Activated CD4-positive, alpha-beta T cell treated with anti-CD3 and anti-CD28 coated beads, Interleukin-2, Interleukin-6, amounts not matched to agents 100 ng/mL and 50 ng/mL, durations not matched to agents 16 hours and 8 hours (primary cell): ENCODE measurements at regions not wholly inside any gene's neighbourhood (a gene's known extent, or its start where the extent isn't known, plus 50 kb on each side); places are given as distances from the start of the nearest gene placed in this dataset.
"Not testable (repeated sequence)": the region's sequence is repeated elsewhere in the genome, so short reads cannot be mapped to it uniquely, and the experiment has no call there.

Source experiments
- DNase-seq: peaks from one replicate; pipeline ENCODE4 v3.0.0-alpha.2; 2020

DNA sequence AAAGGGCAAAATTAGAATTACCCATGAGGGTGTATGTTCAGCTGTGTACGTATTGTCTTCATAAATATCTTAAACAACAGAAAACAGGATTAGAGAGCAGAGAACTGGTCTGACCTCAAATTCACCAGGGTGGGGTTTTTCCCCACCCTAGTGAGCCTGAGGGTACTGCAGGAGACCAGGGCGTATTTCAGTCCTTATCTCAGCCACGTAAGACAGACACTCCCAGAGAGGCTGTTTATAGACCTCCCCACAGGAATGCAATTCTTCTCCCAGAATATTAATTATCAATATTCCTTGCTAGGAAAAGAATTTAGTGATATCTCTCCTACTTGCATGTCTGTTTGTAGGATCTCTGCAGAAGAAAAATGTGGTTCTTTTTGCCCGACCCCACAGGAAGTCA lies 128.8 kb downstream of the PCDH10 start:
- not testable (repeated sequence) for DNase-seq

DNA sequence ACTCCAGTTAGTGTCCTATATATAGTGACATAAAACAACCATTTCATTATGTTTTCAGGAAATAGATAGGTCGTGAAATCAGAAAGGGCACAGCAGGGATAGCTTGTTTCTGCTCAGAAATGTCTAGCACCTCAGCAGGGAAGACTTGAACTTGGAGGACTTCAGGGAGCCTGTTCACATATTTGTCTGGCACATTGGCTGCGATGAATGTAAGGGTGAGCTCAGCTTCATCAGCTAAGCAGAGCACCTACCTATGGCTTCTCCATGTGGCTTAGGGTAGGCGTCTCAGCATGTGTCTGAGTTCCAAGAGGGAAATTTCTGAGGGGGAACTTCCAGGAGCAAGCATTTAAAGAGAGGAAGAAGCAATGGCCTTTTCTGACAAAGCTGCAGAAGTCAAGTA lies 126.2 kb downstream of the PCDH10 start:
- no peak for DNase-seq

DNA sequence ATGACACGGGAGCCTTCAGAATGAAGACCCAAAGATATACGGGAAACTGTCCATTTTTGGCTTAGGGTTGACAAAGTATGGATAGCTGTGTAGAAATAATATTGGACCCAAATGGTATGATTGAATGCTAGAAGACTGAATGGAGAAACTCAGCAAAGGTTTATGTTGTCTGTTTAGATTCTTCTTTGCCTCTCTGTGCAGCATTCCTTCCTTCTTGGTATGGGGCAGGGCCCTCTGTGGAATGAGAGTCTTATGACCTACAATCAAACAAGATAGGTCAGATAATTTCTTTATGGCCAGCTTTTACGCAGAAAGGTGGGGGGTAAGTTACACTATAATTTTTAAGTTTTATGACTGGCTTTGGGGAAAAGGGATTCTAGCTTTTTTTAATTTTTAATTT lies 124.3 kb downstream of the PCDH10 start:
- DNase-seq, result no peak

DNA sequence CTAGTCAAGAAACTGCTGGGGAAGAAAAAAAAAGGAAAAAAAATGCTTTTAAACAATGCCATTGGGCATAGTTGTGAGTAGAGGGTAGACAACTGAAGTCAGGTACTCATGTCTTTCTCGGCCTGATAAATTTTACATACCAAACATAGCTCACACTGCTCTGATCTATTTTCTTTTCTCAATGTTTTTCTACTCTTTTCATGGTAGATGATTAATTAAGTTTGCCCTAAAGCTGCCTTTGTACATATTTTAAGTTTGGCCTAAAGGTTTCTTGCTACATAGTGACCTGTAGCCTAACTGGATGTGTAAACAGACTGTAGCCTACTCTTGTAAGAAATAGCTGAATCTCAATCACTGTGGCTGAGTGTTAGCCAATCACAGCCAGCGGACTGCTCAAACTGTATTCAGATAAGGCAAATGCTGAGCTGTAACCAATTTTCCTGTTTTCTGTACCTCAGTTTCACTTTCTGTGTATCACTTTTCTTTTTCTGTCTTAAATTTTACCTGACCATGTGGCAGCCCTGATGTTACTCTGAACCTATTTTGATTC lies 121.0 kb downstream of the PCDH10 start:
- DNase-seq, result peak; percentile 1

DNA sequence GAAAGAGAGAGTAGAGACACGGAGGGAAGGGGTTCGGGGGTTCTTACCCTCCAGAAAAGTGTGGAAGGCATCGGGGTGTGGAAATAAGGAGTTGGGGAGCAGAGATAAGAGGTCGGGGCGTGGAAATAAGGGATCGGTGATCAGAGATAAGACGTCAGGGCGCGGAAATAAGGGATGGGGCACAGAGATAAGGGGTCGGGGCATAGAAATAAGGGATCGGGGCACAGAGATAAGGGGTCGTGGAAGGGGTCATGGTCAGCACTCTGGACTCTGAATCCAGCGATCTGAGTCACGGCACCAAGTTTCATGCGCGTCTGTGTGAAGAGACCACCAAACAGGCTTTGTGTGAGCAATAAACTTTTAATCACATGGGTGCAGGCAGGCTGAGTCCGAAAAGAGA lies 119.1 kb downstream of the PCDH10 start:
- no peak for DNase-seq

DNA sequence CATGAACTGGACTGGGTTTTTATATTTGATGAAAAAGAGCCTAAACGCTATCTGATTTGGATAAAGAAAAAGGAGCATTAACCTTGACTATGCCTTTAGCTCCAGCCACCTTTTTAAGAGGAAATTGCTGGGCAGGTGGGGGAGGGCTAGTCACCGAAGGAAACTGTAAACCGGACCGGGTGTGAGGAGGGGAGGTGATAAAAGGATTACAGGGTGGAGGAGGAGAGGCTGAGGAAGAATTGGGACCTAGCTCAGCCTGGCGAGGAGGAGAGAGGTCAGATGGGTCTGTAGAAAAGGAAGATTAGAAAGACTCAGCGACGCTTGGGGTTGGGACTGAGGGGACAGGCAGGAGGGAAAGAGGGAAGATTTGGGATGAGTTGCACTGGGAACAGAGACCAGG lies 118.4 kb downstream of the PCDH10 start:
- not testable (repeated sequence) for DNase-seq

DNA sequence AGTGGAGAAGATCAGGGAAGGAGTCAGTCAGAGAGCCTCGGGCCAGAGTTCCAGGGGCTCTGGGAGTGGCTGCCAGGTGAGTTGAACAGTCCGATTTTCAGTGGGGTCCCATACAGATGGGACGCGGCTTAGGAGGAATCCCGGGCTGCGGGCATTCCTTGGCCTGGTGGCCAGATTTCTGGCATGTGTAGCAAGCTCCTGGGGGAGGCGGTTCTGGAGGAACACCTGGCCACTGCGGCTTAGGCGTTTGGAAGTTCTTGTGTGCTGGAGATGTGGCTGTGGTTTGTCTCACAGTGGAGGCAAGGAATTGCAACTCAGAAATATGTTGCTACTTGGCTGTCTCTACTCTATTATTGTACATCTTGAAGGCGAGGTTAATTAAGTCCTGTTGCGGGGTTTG lies 117.9 kb downstream of the PCDH10 start:
- DNase-seq, result not testable (repeated sequence)

DNA sequence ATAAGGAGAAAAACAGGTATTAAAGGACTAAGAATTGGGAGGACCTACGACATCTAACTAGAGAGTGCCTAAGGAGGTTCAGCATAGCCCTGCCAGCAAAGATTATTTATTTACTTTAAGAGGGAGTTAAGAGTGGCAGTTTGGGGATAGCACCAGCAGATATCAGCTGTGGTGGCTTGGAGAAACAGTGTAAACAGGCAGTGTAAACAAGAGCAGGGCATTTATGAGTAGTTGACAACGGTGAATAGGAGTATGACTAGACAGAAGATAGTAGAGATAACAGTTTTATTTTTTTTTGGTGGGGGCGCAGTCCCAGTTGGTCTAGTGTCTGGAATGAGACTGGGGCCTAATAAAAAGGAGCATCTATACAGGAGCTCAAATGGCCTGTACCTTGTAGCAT lies 115.2 kb downstream of the PCDH10 start:
- not testable (repeated sequence) for DNase-seq

DNA sequence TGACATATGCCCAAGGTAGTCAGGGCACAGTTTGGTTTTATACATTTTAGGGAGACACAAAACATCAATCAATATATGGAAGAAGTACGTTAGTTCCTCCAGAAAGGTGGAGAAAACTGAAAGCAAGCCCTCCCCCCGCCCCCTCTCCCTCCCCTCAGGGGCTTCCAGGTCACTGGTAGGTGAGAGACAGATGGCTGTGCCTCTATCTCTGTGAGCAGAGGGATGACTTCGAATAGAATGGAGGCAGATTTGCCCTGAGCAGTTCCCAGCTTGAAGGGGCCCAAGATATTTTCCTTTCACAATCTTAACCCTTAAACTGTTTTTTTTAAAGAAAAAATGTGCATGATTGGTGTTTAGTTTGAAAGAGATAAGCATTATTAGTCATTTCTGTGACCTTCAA lies 114.0 kb downstream of the PCDH10 start:
- no peak for DNase-seq

DNA sequence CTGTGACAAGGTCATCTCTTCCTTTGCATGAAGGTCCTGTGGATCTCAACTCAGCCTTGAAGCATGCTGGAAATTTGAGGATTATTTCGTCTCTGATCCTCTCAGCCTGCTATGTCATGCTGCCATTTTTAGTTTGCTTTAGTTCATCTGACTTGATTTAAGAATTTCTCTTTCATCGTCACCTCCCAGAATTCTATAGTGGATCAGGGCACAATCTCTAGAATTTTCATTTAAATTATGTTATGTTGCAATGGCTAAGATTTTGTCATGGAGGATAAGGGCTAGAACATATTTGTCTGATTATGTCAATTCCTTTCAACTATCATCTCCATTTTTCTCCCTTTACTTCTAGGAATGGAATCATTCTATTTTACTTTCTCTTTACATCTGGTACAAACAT lies 98.8 kb downstream of the PCDH10 start:
- DNase-seq, result no peak

DNA sequence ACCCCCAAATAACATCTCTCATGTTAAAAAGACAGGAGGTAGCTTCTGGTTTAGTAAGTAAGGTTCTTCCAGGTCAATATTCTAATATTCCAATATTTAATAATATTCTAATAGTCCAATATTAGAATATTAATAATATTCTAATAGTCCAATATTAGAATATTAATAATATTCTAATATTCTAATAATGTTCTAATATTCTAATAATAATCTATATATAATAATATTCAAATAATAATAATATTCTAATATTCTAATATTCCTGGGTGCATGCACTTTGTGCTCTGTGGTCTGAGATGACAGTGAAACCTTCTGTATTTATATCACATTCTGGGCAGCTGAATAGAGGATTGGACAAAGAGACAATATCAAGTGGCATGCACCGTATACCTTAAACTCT lies 96.1 kb downstream of the PCDH10 start:
- no peak for DNase-seq
